GM19467 (cell line): ENCODE measurements at regions not wholly inside any gene's neighbourhood (a gene's known extent, or its start where the extent isn't known, plus 50 kb on each side); places are given as distances from the start of the nearest gene placed in this dataset.

Experiments used
- ATAC-seq: cut with Tn5 transposase; IDR thresholded peaks from one replicate; pipeline ENCODE4 v1.9.1; 2021; ENCODE audit warnings: mild to moderate bottlenecking, moderate library complexity; ENCODE audit not compliant: unreplicated experiment

DNA sequence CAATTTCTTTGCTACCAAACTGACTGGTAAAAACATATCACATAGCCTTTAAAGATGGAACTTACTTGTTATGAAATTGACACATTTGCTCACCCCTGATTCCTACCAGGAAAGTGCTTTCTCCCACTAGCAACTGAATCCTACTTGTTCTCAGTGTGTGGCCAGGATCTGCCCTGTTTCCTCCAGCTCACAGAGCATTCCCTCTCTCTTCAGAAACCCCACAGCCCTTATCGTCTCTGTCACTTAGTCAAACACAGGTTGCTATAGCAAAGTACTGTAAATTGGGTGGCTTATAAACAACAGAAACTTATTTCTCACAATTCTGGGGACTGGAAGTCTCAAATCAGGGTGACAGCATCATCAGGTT is 265.2 kb upstream of the BOD1L1 start:
- ATAC-seq, result no peak

DNA sequence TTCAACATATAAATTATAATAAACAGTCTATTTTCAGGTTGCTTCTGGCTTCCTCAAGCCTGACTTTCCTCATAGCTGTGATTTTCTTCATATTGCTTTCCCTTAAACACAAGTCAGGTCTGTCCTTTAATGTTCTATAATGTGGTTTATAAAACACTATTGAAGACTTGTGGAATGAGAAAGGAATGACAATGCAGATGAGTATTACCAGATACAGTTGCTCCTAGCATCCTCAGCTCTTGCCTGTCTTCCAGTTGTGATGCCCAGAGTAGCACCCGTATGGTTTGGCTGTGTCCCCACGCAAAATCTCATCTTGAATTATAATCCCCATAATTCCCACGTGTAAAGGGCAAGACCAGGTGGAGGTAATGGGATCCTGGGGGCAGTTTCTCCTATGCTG is 265.7 kb upstream of the BOD1L1 start:
- no peak for ATAC-seq

DNA sequence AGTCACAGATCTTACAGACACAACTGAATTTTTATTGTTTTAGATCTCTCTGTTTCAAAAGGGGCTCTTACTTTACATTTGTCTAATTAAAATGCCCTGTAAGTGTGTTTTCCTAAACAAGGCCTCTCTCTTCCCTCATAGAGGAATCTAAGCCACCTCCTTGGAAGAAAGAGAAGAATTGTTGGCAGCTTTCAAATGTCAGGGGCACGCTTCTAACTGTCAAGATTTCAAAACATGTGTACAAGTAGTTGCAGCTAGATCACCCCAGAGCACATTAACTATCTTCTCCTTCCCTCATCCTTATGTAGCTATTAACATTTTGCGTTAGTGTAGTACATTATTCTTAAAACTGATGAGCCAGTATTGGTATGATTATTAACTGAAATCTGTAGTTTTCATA is 266.5 kb upstream of the BOD1L1 start:
- ATAC-seq, result no peak

DNA sequence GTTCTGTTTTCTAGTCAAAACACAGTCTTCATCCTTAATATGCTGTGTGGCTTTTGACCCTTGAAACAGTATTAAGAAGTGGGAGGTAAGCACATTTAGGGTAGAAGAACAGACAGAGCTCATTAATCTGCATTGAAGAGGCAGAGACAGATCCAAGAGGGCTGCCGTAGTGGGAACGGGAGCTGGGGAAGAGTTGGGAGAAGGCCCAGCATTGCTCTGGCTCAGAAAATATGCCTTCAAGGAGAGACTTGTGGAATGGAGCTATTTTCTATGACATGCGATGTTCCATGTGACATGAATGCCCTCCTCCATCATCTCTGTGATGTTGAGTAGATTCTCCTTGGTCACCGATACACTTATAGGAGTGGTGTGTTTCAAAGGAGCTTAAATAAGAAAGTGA is 273.3 kb upstream of the BOD1L1 start:
- no peak for ATAC-seq

DNA sequence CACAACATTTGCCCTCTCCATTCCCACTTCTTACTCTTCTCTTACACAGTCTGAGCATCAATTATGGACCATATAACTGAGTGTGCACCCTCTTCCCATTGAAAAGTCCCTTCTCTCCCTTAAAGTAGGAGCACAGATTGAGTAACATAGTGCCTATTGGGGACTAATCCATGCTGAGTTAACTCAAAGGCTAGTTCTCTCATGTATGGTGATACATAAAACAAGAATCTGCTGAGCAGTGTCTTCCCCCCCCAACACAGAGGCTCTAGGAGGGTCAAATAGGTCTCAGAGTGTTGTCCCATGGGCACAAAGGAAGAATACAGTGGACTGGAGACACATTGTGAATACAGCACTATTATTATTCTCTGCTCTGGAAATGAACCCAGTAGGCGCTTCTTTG is 274.6 kb upstream of the BOD1L1 start:
- no peak for ATAC-seq

DNA sequence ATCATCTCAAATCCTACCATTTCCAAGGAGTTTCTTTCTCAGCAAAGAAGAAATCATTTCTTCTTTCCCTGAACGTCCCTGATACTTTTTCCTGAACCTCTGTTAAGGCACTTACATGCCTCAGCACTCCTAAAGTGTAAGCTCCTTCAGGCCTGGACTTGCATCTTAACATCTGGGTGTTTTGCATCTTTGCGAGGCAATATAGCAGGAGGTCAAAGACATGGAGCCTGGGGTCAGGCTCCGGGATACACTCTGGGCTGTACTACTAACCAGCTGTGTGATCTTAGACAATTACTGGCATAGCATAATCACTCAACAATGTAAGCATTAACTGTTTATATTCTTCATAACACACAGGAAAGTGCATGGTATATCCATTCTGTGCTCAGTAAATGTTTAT is 275.5 kb upstream of the BOD1L1 start:
- ATAC-seq, result no peak

DNA sequence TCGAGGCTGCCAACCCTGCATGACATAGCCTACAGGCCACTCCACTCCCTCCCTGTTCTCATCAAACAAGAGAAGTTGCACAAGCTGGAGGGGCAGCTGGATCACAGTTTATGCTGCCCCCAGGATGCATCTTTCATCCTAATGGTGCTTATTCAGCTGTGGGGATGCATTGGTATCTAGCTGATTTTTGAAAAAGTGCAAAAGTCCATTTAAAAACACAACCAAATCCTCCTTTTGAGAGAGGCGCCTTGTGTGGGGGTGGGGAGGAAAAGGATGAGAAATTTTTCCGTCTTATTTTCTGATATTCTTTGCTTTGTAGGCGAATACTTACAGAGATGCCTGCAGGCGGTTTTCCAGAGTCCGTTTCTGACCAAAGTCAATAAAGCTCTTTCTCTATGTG is 276.4 kb upstream of the BOD1L1 start:
- no peak for ATAC-seq

DNA sequence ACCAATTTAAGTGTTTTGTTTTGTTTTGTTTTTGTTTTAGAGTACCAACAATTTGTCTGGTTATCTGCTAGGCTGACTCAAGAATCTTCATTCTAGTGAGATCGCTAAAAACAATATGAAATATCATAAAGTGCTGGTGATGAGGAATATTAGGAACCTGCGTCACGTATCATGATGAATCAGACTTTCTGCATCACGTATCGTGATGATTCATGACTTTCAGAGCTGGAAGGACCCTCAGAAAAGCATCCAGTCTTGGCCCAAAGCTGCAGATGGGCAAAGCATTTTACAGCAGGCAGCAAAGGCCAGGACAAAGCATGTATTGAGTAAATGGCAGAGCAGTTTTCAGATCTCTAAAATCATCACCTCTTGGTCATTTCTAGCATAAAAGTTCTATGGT is 278.0 kb upstream of the BOD1L1 start:
- no peak for ATAC-seq

DNA sequence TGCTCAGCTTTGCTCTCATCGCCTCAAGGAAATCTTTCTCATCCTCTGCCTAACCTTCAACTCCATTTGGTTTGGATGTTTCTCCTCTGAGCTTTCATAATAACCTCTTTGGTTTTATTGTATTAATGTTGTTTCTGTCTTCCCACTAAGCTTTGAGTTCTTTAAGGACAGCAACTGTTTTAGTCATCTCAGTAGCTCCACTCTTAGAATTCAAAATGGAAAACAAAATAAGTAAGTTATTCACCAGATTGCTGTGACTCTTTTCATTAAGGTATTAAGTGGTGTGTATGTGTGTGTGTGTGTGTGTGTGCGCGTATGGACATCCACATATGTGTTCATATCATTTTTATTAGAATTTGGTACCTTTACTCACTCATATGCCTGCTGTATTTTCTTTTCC is 279.2 kb upstream of the BOD1L1 start:
- no peak for ATAC-seq

DNA sequence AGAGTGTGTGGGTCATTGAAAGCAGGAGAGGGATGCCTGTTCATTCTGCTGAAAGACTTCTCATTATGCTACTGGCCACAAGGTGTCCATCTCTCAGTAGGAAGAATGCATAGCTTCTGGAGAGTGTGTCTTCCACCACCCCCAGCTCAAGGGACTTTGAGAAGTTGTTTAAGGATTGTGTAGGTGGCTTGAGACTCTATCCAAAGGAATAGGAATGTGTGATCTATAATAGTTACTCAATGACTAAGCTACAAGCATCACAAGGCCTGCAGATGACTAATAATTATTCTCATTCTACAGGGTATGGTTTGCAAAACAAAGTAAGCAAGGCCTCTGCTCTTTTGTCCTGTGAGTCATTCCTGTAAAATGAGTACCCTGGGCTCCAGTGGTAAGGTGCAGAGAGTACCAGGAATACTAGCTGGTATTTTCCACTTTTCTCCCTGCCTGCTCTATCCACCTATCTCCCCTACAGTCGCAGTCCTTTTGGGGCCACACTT is 279.8 kb upstream of the BOD1L1 start:
- ATAC-seq, result no peak

DNA sequence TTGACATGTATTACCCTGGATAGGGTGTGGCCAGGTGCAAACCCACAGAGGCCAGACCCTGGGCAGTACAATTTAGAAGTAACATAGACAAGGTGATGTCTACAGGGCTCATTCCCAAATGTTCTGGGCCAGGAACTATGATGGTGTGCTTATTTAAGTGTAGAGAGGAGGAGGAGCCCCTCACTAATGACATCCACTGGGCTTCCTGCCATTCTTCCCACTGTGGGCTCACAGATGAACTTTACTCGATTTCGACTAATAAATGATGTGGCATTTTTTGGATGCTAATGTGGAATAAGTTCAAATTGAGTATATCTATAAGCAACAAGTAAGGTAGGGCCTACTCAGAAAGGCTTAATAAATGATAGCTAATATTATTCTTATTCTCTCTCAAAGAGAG is 280.9 kb upstream of the BOD1L1 start:
- no peak for ATAC-seq

DNA sequence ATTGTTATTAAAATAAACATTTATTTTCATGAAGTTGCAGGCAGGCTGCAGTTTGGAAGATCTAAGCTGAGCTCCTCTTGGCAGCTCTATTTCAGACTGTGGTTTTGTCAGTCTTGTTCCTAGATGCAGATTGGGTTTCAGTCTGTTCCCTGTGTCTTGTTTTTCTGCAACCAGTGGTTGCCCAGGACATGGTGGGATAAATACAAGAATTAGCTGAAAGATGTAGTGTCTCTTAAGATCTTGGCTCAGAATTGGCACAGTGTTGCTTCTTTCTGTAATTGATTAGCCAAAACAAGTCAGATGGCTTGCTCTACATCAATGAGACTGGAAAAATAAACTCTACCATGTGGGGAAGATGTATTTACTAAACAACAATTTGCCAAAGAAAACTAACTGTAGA is 283.0 kb upstream of the BOD1L1 start:
- no peak for ATAC-seq

DNA sequence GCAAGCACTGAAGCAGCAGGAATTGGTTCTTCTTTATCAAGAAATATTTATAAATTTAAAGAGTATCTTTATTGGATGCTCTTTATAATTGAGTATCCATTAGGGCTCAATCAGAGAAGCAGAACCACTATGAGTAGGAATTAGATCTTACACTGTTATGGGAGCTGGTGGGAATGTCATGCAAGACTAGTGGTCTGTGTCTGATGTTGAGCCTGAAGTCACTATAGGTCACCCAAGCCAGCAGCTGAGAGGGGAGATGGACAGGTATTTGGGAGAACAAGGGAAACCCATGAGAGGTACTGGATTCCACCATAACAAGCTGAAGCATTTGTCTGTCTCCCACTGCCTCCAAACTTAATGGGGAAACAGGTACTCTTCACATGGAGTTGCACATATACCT is 283.7 kb upstream of the BOD1L1 start:
- ATAC-seq, result no peak

DNA sequence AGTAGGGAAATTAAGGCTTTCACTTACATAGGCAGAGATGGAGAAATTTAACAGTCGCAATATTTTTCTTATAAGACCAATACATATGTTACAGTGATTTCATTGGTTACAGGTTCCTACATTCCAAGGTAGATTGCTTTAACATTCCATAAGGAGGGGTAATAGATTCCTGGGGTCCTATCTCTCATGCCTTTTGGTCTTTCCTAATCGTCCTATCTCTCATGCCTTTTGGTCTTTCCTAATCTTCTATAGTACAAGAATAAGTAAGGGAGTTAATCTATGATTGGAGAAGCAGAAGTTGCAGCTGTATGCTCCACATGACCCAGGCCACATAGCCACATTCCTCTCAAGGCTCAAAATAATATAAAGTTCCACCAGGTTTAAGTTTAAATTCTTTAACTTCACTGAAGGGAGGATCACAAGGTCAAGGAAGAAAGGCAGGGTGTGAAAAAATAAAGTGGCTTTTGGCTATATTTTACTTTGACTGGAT is 285.0 kb upstream of the BOD1L1 start:
- no peak for ATAC-seq

DNA sequence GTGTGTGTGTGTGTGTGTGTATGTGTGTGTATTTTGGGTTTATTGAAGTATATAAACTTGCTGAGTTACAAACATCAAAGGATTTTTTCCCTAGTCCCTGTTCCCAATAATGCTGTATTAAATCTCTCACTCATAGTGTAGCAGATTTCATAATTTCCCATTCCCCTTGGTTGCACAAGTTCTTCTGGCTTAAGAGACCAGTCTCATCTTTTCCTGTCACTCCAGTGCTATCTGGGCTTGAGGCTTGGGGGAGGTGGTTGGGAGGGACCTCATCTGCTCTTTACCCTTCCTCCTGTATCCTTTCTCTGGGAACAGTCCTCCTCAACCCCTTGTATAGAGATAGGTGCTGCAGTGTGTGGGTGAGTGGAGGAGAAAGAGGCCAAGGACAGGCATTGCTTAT is 285.4 kb upstream of the BOD1L1 start:
- no peak for ATAC-seq

DNA sequence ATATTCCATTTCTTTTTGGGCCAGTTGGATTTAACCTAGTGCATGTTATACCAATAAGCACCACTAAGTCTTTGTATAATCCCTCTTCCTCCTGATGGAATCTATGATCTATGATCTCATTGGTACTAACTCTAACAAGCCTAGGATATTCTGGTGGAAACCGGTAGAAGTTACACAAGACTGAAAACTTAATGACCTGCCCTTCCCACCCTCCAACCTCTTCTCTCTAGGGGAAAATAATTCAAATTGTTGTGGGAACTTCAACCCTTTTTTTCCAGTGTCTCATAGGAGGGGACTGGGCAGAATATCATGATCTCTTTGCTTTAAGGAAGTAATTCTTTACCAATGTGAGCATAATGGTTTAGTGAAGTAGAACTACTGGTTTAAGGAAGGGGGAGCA is 289.5 kb upstream of the BOD1L1 start:
- no peak for ATAC-seq

DNA sequence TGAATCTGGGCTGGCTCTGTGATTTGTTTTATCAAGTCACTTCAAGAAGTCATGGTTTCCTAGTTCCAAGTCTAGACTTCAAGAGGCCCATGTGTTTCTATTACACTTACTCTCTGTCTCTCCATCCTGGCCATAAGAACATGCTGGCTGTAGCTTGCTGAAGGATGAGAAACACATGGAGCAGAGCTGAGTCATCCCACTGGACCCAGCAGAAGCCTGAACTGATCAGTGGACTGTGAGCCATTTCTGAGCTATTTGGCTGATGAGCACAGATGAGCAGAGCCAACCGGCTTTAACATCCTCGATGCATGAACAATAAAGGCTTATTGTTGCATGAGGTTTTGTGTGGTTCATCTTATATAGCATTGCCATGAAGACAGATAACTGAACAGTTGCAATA is 290.6 kb upstream of the BOD1L1 start:
- ATAC-seq, result no peak

DNA sequence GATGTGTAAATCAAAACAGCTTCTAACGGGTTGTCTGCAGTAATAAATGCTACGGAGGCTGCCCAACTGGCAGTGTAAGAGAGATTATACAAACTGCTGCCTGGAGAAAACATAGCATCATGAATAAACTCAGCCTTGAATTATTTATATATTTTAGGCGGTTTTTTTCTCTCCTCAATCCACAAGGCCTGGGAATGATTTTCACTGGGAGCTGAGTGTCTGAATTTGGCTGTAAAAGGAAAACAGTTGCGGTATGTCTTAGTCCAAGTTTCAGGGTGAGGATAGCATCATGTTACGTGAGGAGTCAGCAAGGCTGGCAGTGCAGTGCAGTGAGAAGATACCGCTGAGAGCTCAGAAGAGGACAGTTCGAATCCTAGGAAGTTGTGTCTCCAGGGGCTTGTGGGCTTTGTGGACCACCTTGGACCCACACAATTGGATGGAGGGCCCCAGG is 291.5 kb upstream of the BOD1L1 start:
- no peak for ATAC-seq

DNA sequence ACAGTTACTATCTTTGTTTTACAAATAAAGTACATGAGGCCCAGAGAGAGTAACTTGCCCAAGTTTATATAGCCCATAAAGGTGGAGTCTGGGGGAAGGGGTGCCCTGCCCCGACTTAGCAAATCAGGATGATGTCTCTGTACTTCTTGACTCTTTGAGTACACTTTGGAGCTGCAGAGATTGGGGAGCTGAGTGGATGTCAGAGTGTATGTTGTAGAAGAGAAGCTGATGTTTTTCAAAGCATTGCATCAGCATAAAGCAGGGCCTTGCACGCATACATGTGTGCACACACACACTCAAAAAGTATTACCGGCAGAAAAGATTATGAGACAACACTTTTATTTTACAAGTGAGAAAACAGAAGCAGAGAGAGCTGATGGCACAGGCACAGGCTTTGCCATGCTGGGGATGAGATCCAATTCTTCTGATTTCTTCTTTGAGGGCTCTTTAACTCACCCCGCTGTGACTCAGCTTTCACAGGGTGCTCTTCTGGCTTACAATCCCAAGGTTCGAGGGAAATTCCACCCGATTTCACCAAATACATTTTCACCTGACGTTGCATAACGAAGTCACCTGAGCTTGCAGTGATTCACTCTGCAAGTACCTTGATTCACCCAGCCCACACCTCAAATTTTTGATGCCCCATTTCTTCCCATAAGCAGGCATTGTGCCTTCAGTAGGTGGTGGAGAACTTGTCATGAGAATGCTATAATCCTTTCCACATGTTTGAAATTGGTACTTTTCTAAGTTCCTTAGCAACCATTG is 292.8 kb upstream of the BOD1L1 start:
- no peak for ATAC-seq

DNA sequence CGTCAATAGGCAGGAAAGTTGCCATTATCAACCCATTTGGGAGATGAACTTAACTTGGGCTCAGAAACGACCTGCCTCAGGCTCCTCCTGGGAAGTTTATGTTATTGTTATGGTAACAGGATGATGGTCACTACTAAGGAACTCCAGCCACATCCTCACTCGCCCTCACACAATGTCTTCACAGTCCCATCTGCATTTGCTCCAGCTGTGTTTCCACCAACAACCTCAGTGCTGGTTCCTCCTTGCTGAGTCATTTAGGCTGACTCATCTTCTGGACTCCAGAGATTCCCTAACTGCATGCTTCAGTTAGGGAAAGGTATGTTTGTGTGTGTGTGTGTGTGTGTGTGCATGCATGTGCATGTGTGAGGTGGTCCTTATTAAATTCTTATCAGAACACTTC is 293.4 kb upstream of the BOD1L1 start:
- ATAC-seq, result no peak

DNA sequence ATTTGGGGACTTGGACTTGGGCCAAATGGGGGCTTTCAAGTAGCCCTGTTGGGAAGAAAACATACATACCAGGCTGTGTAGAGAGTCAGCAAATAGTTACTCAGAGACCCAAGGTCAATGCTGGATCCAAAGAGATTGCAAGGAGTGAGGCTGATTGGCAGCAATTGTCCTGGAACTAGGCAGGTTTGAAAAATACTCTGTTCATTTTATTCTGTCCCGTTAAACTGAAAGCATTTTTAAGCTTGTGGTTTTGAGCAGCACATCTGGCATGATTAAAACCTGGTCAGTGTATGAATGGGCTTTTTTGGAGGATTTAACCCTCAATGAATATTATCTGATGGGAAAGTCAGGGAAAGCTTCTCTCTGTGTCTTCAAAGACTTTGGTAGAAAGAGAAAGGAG is 294.3 kb upstream of the BOD1L1 start:
- no peak for ATAC-seq

DNA sequence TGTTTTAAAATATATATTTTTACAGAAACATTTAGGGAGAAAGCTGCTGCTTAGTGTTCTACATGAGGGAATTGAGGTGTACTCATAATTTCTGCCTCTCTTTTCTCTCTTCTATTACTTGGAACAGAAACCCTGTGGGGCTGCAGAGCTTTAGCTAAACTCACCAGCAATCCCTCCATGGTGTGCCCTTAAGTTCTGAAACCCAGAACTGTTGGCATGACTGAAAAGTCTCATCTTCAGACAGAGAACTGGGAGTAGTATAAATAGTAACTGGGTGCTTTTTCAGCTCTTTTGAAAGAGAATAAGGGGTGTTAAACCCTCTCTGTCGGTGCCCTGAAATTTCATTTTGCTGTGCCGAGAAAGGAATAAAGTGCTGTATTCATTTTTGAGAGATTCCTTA is 294.9 kb upstream of the BOD1L1 start:
- ATAC-seq, result no peak
